H9 (cell line): ENCODE measurements at regions not wholly inside any gene's neighbourhood (a gene's known extent, or its start where the extent isn't known, plus 50 kb on each side); places are given as distances from the start of the nearest gene placed in this dataset.

ENCODE experiments used
- DNase-seq: peaks from one replicate; pipeline ENCODE4 v3.0.0-alpha.2; 2017
- H2AFZ ChIP-seq: one replicate; pipeline ENCODE4 v1.6.1; 2013; ENCODE audit warnings: mild to moderate bottlenecking, low read length, control low read depth, moderate library complexity
- H2AK5ac ChIP-seq: 2 replicates; pipeline ENCODE4 v1.6.1; 2013; ENCODE audit warnings: low read length, control low read depth, mixed read lengths; ENCODE audit not compliant: insufficient read length
- H2BK120ac ChIP-seq: one replicate; pipeline ENCODE4 v1.6.1; 2013; ENCODE audit warnings: low read depth, mild to moderate bottlenecking, low read length, control low read depth, inconsistent platforms; ENCODE audit not compliant: poor library complexity, severe bottlenecking
- H2BK12ac ChIP-seq: 2 replicates; pipeline ENCODE4 v1.6.1; 2013; ENCODE audit warnings: low read length, control low read depth, mixed read lengths, low read depth; ENCODE audit not compliant: insufficient read length
- H2BK15ac ChIP-seq: 2 replicates; pipeline ENCODE4 v1.6.1; 2013; ENCODE audit warnings: low read depth, low read length, control low read depth
- H2BK20ac ChIP-seq: one replicate; pipeline ENCODE4 v1.6.1; 2013; ENCODE audit warnings: low read depth, mild to moderate bottlenecking, low read length, control low read depth, inconsistent platforms; ENCODE audit not compliant: poor library complexity, severe bottlenecking
- H2BK5ac ChIP-seq: 2 replicates; pipeline ENCODE4 v1.6.1; 2013; ENCODE audit warnings: low read length, control low read depth, mixed read lengths; ENCODE audit not compliant: insufficient read length
- H3K14ac ChIP-seq: 2 replicates; pipeline ENCODE4 v1.6.1; 2013; ENCODE audit warnings: low read length, control low read depth; ENCODE audit not compliant: insufficient read depth
- H3K18ac ChIP-seq: 2 replicates; pipeline ENCODE4 v1.6.1; 2013; ENCODE audit warnings: low read depth, mild to moderate bottlenecking, mixed read lengths, low read length, control low read depth; ENCODE audit not compliant: insufficient read length
- H3K23ac ChIP-seq: 2 replicates; pipeline ENCODE4 v1.6.1; 2013; ENCODE audit warnings: low read length, control low read depth, mixed read lengths, low read depth; ENCODE audit not compliant: insufficient read length
- H3K23me2 ChIP-seq: 2 replicates; pipeline ENCODE4 v1.6.1; 2013; ENCODE audit warnings: low read depth, mild to moderate bottlenecking, mixed read lengths, low read length, control low read depth; ENCODE audit not compliant: insufficient read length, poor library complexity, severe bottlenecking
- H3K27ac ChIP-seq: 2 replicates; pipeline ENCODE4 v1.5.1; 2013; ENCODE audit warnings: low read length, control low read depth, mixed read lengths, low read depth; ENCODE audit not compliant: insufficient read length
- H3K27me3 ChIP-seq: 2 replicates; pipeline ENCODE4 v1.6.1; 2013; ENCODE audit warnings: low read length, control low read depth, inconsistent platforms; ENCODE audit not compliant: insufficient read depth
- H3K4ac ChIP-seq: 2 replicates; pipeline ENCODE4 v1.6.1; 2013; ENCODE audit warnings: low read depth, mild to moderate bottlenecking, control low read depth, inconsistent platforms, low read length, moderate library complexity
- H3K4me1 ChIP-seq: 2 replicates; pipeline ENCODE4 v1.6.1; 2013; ENCODE audit warnings: low read length, control low read depth, inconsistent platforms; ENCODE audit not compliant: insufficient read depth
- H3K4me2 ChIP-seq: 2 replicates; pipeline ENCODE4 v1.6.1; 2013; ENCODE audit warnings: low read length, control low read depth, mixed read lengths; ENCODE audit not compliant: insufficient read length, insufficient read depth
- H3K56ac ChIP-seq: 2 replicates; pipeline ENCODE4 v1.6.1; 2013; ENCODE audit warnings: low read depth, mild to moderate bottlenecking, mixed read lengths, low read length, control low read depth; ENCODE audit not compliant: insufficient read length
- H3K79me1 ChIP-seq: 2 replicates; pipeline ENCODE4 v1.6.1; 2013; ENCODE audit warnings: low read depth, mild to moderate bottlenecking, moderate library complexity, low read length, control low read depth, inconsistent platforms; ENCODE audit not compliant: insufficient read depth, poor library complexity, severe bottlenecking
- H3K79me2 ChIP-seq: 2 replicates; pipeline ENCODE4 v1.6.1; 2013; ENCODE audit warnings: low read length, control low read depth, inconsistent platforms; ENCODE audit not compliant: insufficient read depth
- H3K9ac ChIP-seq: 2 replicates; pipeline ENCODE4 v1.6.1; 2013; ENCODE audit warnings: low read length, control low read depth, mixed read lengths; ENCODE audit not compliant: insufficient read length; ENCODE audit errors: extremely low read depth
- H3K9me3 ChIP-seq: one replicate; pipeline ENCODE4 v1.6.1; 2013; ENCODE audit warnings: low read depth, low read length, inconsistent platforms; ENCODE audit not compliant: control insufficient read depth
- H3T11ph ChIP-seq: one replicate; pipeline ENCODE4 v1.6.1; 2013; ENCODE audit warnings: mild to moderate bottlenecking, low read length, control low read depth, inconsistent platforms
- H4K20me1 ChIP-seq: one replicate; pipeline ENCODE4 v1.6.1; 2013; ENCODE audit not compliant: control insufficient read depth, insufficient read length, insufficient read depth
- H4K5ac ChIP-seq: 2 replicates; pipeline ENCODE4 v1.6.1; 2013; ENCODE audit warnings: low read depth, mild to moderate bottlenecking, mixed read lengths, low read length, control low read depth; ENCODE audit not compliant: insufficient read length
- H4K8ac ChIP-seq: replicated peaks from 2 replicates; pipeline ENCODE4 v1.6.1; 2013; ENCODE audit warnings: low read length, control low read depth, mixed read lengths, low read depth; ENCODE audit not compliant: insufficient read length
- H4K91ac ChIP-seq: 2 replicates; pipeline ENCODE4 v1.6.1; 2013; ENCODE audit warnings: low read depth, mild to moderate bottlenecking, moderate library complexity, mixed read lengths, low read length, control low read depth; ENCODE audit not compliant: insufficient read length
- H3K27ac Mint-ChIP-seq, 3 experiments: 2 replicates in 2 of 3; 3 replicates in 1 of 3; pipeline ENCODE4 v1.8.0; 2020 to 2021; ENCODE audit warnings: mixed read lengths in 3 of 3, mild to moderate bottlenecking in 1 of 3, moderate library complexity in 1 of 3
- H3K27me3 Mint-ChIP-seq: 2 replicates; pipeline ENCODE4 v1.8.0; 2021; ENCODE audit warnings: low read depth, mild to moderate bottlenecking, moderate library complexity, mixed read lengths
- H3K36me3 Mint-ChIP-seq, 3 experiments: 2 replicates in 2 of 3; 3 replicates in 1 of 3; pipeline ENCODE4 v1.8.0; 2020 to 2021; ENCODE audit warnings: low read depth in 3 of 3, mixed read lengths in 3 of 3; ENCODE audit not compliant: insufficient read depth in 1 of 3
- H3K4me1 Mint-ChIP-seq, 2 experiments: 2 replicates each; pipeline ENCODE4 v1.8.0; 2020; ENCODE audit warnings: mixed read lengths in 2 of 2
- H3K4me3 Mint-ChIP-seq, 2 experiments: 2 replicates in 1 of 2; 3 replicates in 1 of 2; pipeline ENCODE4 v1.8.0; 2020 to 2021; ENCODE audit warnings: mild to moderate bottlenecking in 2 of 2, mixed read lengths in 2 of 2, moderate library complexity in 1 of 2
- H3K9me3 Mint-ChIP-seq, 2 experiments: 2 replicates in 1 of 2; 3 replicates in 1 of 2; pipeline ENCODE4 v1.8.0; 2020; ENCODE audit warnings: mild to moderate bottlenecking in 2 of 2, mixed read lengths in 2 of 2, moderate library complexity in 1 of 2
- CTCF ChIP-seq: fragments of 200-600 bp; sonication (generic); conservative IDR thresholded peaks from 3 replicates; pipeline ENCODE4 v1.8.0; 2021; ENCODE audit warnings: antibody characterized with exemption, mild to moderate bottlenecking

GRCh38 chrX:34072906-34073305 is 59.2 kb downstream of the FAM47A start:
- DNase-seq = no peak
- H3K18ac ChIP-seq = no peak overlapping the region
- no peak overlapping the region for H3K9ac ChIP-seq
- H2BK120ac ChIP-seq = no peak overlapping the region
- no peak overlapping the region for H4K91ac ChIP-seq
- no peak overlapping the region for H3K27ac Mint-ChIP-seq
- H3K79me1 ChIP-seq = no peaks in the 10 kb centered on the region
- H3K23ac ChIP-seq = no peak overlapping the region
- H3K4me2 ChIP-seq = no peak overlapping the region
- no peak overlapping the region for H3K4ac ChIP-seq
- no peaks in the 10 kb centered on the region for H3K27me3 ChIP-seq
- H3K79me2 ChIP-seq = no peaks in the 10 kb centered on the region
- no peak overlapping the region for H3T11ph ChIP-seq
- H3K9me3 ChIP-seq = peaks cover 6% of the 10 kb centered on the region
- no peak overlapping the region for H2AFZ ChIP-seq
- H2BK20ac ChIP-seq = no peak overlapping the region
- H4K5ac ChIP-seq = no peak overlapping the region
- no peaks in the 10 kb centered on the region for H3K4me1 ChIP-seq
- H2BK15ac ChIP-seq = no peak overlapping the region
- no peaks in the 10 kb centered on the region for H3K23me2 ChIP-seq
- H3K4me1 Mint-ChIP-seq = peaks cover 0 to 5% of the 10 kb centered on the region in 2 experiments; a peak in 2 of 4 replicates
- H3K27ac ChIP-seq = no peak overlapping the region
- H3K36me3 Mint-ChIP-seq = 0 out of 7 replicates have a peak, but pooled peaks cover 0 to 3% (median 0%) of the 10 kb centered on the region in 3 experiments
- H3K4me3 Mint-ChIP-seq = no peak overlapping the region
- no peak overlapping the region for H4K8ac ChIP-seq
- H3K27me3 Mint-ChIP-seq = no peaks in the 10 kb centered on the region
- H2BK5ac ChIP-seq = no peak overlapping the region
- H3K14ac ChIP-seq = no peak overlapping the region
- no peak overlapping the region for H3K56ac ChIP-seq
- TF ChIP-seq CTCF = no peak
- H3K9me3 Mint-ChIP-seq = peaks cover 0 to 51% of the 10 kb centered on the region in 2 experiments; a peak in 4 of 5 replicates
- H4K20me1 ChIP-seq = no peaks in the 10 kb centered on the region
- no peak overlapping the region for H2BK12ac ChIP-seq
- no peak overlapping the region for H2AK5ac ChIP-seq
